ENCODE measurements at regions not wholly inside any gene's neighbourhood (a gene's known extent, or its start where the extent isn't known, plus 50 kb on each side); places are given as distances from the start of the nearest gene placed in this dataset.

DNA sequence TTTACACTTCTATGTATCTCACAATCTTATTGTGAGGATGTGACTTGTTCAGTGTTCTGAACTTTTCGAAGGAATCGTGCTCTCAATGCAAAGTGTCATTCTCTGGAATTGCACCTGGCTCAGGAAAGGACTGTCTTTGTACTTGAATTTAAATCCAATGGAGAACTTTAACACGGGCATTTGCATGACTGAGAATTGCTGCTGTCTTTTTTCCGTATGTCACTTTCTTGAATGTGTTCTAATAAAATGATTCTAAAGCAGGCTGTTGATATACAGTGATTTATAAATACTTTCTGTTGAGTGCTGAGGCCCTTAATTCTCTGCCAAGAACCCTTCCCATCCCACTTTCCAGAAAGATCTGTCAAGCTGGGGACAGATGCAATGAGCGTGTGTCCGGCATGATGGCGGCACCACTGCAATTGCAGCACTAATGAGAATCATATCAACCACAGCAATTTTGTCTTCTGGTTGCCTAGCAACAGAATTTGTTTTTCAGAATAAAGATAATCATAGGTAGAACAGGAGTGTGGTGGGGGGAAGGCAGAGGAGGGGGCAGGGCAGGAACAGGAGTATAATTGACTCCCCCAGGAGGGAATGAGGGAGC is 210.6 kb upstream of the UMPS start:
- DNase-seq (ENCODE audit: low read depth in 1 of 2, low spot score in 1 of 2), result no peak

DNA sequence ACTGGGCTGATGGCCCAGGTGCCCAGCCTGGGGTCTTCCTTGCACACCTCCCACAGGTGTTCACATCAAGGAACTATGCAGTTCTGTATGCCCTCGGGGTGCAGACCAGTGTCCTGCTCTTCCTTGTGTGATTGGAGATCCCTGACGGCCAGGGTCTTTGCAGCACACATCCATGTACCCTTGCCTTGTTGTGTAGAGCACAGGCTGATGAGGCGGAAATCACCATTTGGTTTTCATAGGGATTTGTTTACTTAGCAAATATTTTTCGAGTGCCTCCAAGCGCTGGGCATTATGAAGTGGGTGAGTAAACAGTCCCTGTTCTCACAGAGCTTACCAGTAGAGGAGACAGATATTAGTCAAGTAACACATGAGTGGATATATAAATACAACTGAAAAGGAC is 209.3 kb upstream of the UMPS start:
- no peak for DNase-seq (ENCODE audit: low read depth in 1 of 2, low spot score in 1 of 2)

DNA sequence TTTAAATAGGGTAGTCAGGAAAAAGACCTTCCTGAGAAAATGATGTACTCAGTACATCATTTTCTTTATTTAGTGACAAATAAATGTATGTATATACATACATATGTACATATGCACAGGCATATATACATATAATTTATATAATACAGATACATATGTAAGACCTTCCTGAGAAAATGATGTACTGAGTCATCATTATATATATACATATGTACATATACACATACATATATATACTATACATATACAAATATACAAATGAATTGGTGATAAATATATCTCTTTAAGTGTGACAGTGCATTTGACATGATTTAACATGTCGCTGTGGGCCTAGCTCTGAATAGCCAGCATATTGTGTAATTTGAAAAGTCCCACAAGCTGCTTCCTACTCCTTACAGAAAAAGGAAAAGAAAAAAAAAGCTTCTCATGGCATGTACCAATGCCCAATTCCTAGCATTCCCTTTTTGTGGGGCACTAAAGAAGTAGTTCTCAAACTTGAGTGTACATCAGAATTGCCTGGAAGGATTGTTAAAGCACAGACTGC is 208.1 kb upstream of the UMPS start:
- no peak for DNase-seq (ENCODE audit: low read depth in 1 of 2, low spot score in 1 of 2)

DNA sequence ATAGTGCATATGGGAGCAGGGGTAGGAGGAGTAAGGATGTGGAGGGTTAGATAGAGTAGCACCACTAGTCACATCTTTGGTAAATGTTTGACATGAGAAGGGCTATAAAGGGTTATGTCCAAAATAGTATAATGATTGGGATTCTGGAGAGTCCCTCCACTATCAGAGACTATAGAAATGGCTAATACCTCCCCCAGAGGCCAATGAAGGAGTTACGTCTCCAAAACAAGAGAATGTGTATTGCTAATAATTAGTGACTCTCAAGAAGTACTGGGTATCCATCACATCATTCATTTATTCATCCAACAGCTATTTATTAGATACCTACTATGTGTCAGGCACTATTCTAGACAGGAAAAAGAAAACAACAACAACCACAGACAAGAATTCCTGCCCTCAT is 203.7 kb upstream of the UMPS start:
- no peak for DNase-seq (ENCODE audit: low read depth in 1 of 2, low spot score in 1 of 2)

DNA sequence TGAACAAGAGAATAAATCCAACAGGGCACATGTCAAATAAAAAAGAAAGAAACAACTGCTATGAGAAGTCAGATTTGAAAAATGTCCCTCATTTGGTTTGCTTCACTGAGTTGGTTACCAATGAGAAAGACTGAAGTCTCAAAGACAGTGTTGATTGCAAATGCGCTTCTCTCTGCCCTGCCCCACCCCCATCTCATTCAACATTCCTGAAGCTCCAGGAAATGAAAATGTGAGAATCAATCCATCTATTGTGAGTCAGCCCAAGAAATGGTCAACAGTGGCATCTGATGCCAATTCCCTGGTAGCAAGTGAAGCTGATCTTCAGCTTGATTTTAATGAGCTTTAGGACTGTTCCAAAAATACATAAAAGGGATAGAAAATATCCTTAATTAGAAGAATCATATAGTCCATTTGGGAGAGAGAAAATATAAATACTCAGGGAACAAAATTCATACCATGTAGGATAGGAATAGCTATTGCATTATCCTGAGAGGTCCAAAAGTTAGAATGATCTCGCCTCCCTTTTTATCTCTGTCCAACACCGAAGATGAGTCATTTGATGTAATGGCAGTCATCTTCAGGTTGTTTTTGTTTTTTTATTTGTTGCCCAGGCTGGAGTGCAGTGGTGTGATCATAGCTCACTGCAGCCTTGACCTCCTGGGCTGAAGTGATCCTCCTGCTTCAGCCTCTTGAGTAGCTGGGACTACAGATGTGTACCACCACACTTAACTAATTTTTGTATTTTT is 200.3 kb upstream of the UMPS start:
- no peak for DNase-seq (ENCODE audit: low read depth in 1 of 2, low spot score in 1 of 2)

DNA sequence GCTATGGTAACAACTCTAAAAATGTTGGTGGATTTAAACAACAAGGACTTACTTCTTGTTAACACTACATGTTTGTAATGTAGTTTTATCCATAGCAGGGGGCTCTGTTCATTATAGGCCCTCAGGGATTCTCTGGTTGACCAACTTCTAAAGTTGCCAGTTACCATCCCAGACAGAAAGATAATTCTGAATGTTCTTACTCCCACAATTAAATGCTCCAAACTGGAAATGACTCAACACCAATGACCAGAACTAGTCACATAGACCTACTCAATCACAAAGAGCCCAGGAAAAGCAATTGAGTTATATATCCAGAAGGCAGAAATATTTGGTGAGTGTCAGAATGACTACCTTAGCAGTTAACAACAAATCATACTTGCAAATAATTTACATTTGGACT is 199.3 kb upstream of the UMPS start:
- no peak for DNase-seq (ENCODE audit: low read depth in 1 of 2, low spot score in 1 of 2)

DNA sequence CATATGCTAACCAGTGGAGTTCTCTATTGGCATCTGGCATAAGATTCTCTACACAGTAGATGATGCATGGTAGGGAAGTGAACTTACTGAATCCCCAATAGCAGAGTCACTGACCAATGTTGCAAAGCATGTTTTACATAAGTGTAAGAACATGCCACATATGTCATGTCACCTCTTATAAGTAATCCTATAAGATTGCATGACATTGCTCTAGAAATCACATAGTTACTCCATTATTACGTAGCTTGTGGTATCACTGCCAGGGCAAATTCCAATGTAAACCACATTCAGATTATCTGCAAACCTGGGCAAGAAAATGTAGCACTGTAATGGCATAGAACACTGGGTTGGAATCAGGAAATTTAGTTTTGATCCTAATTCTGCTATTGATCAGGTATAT is 198.2 kb upstream of the UMPS start:
- no peak for DNase-seq (ENCODE audit: low read depth in 1 of 2, low spot score in 1 of 2)

DNA sequence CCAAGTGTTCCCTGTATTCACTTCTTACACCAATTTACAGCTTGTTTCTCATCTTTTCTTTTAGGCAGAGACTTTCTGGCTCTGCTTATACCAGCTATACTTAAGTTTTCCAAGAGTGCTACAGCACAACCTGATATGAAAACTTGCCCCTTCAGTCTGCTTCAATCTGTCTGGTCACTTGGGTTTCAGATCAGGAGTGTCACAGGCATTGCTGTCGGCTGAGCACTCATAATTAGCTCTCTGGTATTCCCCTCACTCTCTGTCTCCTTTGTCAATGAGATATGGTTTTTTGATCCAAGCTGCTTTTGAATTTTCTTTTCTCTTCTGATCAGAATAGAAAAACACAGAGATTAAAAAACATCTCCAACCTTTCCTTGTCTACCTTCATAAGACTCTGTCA is 194.9 kb upstream of the UMPS start:
- DNase-seq (ENCODE audit: low read depth in 1 of 2, low spot score in 1 of 2), result no peak

DNA sequence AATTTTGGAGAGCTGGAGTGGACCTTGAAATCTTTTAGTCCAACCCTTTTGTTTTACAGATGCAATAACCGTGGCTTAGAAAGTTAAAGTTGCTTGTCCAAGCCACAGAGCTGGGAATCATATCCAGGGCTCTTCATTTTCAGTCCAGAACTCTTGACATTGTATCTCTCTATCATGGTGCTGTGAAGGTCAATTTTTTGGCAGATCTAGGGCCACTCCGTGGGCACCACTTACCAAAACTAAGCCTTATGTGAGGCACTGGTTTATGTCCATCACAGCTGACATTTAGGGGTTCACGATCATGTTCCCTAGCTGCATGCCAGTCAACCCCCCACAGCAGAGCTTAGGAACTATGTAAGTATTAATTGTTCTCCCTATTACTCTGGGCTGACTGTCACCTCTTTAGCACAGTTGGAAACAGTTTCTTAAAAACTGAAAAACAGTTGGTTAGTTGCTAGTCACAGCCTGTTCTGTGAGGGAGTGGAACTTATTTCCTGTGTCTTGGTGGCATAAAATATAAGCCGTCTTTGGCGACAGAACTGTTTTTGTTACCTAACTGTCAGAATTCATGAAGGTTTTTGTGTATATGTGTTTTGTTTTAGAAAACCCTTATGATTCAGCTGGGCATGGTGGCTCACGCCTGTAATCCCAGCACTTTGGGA is 189.6 kb upstream of the UMPS start:
- no peak for DNase-seq (ENCODE audit: low read depth in 1 of 2, low spot score in 1 of 2)

DNA sequence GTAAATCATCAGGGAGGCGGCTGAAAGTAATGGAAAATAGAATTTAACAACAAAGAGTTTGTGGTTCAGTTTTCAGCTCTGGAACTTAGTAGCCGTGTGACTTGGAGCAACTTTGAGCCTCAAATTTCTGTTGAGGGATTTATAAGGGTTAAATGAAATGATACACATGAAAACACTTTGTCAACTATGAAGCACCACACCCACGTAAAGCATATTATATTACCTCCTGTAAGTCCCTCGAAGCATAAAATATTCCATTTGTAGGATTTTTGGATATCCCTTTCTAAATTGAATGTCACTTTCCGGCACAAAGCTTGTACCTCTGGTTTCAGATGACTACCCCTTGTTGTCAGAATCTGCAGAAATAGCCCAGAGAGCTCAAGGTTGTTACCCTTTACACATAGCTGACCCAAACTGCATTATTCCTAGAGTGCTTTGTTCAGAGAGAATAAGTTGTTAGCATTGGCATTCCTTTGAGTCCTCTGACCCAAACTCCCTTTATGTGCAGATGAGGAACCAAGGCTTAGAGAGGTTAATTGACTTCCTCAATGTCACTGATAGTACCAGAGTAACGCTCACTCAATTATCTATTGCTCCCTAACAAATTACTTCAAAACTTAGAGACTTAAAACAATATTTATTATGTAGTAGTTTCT is 187.9 kb upstream of the UMPS start:
- no peak for DNase-seq (ENCODE audit: low read depth in 1 of 2, low spot score in 1 of 2)

DNA sequence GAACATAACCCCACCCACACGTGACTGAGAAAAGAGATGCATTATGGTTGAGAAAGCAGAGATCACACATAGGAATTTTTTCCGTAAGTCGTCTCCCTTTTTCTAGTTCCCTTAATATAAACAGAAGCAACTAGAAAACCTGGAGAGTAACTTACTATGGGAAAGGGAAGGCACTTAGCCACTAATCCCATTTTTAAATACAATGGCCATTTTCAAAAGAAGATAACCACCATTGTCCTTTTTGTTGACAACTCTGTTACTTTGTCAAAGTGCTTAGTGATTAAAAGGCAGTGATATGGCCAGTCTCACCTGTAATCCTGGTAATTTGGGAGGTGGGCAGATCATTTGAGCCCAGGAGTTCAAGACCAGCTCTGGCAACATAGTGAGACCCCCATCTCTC is 184.4 kb upstream of the UMPS start:
- no peak for DNase-seq (ENCODE audit: low read depth in 1 of 2, low spot score in 1 of 2)

DNA sequence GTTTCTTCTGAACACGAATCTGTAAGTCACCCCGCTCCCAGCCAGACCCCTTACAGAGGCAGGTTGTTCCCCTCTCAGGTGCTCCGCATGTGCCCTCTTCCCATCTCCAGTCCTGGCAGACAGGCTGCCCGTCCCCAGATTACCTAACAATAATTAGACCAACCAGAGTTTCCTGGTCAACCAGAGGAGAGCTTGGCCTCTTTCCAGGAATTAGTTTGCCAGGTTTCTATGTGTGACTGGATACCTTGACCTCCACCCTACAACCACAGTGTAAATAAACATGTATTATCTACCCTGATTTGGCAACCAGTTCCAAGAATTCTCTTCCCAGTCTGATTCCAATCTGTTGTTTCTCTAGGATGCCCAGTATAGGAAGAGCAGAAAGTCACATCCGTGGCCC is 178.0 kb upstream of the UMPS start:
- DNase-seq (ENCODE audit: low read depth in 1 of 2, low spot score in 1 of 2), result no peak

DNA sequence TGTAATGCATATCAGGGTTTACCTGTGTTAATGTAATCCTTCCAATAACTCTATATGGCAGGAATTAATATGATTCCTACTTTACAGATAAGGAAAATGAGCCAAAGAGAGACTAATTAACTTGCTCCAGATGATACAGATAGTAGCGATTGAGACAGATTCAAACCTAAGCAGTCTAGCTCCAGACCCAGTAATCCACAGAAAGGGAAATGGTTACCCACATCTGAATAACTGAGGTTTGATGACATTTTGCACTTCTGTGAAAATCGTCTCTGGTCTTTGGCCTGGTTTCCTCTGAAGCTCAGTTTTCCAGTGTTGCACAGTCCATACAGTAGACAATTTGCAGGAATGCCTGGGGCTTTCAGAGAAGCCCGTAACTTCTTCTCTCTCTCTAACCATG is 177.1 kb upstream of the UMPS start:
- no peak for DNase-seq (ENCODE audit: low read depth in 1 of 2, low spot score in 1 of 2)

DNA sequence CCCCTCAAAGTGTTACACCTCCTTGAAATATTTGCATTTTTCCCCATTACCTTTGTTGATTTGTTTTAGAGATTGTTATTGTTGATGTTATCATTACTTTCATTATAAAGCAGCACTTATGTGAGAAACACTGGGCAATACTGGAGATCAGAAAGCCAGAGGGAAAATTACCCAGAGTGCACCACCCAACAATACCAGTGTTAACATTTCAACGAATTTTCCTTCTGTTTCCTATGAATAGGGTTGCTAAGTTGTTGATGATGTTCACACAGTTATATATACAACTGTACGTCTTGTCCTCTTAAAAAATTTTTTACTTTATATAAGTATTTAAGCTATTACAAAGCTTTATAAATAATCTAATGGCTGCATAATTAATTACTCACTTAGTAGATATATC is 173.6 kb upstream of the UMPS start:
- no peak for DNase-seq (ENCODE audit: low read depth in 1 of 2, low spot score in 1 of 2)

DNA sequence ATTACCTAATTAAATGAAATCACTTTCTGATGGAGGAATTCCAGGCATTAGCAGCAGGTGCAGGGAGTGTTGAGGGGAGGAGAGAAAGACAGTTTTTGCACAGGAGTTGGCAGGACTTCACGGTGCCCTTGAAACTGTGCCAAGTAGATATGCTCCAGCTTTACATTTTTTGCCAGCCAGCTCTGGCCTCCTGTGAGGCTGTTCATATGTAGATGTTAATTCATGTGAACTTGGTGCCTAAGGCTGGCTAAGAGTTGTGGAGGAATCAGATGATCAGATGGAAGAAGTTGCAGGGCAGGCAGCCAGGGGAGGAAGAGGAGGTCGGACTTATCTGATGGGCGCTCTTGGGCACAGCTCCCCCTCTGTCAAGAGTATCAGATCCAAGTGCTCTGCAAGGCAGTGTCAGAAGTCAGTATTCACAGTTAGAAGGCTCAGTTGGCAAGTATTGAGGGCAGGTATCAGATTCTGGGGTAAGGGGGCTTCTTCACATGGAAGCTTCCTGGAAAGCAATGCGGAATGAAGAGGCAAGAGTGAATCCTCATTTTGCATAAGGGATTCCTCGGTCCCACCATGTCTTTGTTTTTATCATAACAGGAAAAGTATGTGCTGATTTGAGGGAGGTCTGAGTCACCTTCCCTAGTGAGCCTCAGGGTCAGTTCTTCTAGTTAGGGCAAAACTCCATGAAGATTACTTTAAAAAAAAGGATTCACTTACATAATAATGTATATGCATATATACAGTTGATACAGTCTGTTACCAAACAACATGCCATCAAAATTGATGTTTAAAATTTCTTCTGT is 172.6 kb upstream of the UMPS start:
- no peak for DNase-seq (ENCODE audit: low read depth in 1 of 2, low spot score in 1 of 2)

DNA sequence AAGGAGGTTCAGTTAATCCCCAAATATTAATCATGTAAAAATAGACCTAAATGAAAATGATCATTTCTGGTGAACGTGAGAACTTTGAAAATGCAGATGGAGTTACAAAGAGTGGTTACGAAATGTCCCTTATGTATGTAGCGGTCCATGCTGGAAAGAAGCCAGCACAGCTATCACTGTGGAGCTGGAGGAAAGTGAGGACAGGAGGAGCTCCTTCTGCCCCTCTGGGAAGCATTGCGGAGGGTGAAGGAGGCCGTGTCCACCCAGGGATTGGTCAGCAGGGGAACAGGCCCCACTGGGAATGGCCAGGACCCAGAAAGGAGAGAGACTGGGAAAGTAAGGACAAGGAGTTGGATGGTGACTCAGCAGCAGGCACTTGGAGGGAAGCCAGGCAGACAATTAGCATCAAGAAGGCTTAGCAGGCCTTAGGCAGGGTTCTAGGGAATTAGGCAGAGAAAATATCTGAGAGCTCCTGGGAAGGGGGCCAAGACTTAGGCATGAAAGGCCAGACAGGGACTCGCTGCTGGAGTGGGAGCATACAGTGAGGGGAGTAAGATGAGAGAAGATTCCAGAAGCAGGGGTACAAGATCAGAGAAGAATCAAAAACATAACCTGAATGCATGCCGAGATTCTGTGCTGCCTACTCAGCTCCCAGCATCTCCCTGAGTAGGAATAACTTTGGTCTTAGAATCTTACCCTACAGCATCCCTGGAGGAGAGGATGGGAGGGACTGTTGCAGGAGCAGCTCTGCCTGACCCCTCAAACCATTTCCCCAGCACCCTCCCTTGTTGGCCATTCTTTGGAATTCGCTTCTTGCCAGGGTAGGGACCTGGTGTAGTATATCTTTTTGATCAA is 171.0 kb upstream of the UMPS start:
- no peak for DNase-seq (ENCODE audit: low read depth in 1 of 2, low spot score in 1 of 2)

DNA sequence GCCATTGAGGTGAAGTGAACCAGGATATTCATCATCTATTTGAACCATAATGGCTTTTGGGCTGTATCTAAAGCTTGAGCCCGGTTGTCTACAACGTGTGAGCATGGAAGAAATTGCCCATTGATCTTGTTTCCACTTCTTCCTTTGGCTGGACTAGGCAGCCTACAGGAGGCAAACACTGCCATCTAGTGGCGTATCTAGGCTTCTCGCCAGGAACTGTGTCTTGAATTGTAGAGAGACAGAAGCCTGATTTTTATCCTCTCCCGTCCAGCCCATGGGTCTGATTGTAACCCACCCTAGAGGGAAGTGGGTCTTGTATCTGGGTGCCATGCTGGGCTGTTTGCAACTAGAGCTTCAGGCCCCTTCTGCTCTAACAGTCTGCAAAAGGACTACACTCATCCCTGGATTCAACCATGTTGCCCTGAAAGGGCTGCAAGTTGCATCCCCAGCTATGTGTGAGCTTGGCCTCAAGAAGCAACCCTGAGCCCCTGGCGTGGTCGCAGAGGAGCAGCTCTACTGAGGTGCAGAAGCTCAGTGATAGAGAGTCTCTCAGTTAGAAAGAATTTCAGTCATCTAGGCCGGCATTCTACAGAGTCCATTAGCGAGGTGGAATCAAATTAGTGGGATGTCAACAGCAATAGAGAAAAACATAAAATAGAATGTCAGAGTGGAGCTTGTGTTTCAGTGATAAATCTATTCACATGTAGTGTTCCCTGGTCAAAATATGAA is 170.2 kb upstream of the UMPS start:
- DNase-seq (ENCODE audit: low read depth in 1 of 2, low spot score in 1 of 2), result peak; percentile 12 to 21

DNA sequence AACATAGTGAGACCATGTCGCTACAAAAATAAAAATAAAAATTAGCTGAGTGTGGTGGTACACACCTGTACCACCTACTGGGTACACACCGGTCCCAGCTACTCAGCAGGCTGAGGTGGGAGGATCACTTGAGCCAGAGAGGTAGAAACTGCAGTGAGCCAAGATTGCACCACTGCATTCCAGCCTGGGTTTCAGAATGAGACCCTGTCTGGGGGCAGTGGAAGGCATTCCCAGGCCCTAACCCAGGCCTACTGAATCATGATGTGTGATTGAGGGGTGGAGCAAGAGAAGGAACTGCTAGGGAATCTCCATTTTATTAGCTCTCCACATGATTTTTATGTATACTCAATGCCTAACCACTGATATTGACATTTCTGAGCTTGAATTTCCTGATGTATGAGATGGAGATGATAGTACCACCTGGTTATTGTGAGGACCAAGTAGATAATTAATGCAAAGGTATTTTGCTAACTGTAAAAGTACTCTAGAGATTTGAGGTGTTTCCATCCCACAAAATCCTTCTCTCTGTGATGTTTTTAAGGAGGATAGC is 169.5 kb upstream of the UMPS start:
- no peak for DNase-seq (ENCODE audit: low read depth in 1 of 2, low spot score in 1 of 2)

DNA sequence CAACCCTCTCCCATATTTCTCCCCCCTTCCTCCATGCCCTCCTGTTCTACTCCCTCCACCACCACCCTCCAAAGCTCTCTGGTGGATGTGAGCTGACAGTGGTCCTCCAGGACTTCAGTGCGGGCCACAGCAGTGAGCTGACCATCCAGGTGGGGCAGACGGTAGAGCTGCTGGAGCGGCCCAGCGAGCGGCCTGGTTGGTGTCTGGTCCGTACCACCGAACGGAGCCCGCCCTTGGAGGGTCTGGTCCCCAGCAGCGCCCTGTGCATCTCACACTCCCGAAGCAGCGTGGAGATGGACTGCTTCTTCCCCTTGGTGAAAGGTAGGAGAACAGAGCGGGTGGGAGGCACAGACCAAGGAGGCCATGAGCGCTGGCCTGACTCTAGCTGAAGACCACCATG is 167.5 kb upstream of the UMPS start:
- DNase-seq (ENCODE audit: low read depth in 1 of 2, low spot score in 1 of 2), result no peak

Data from activated T-helper 1 cell treated with anti-CD3 and anti-CD28 coated beads, Interleukin-2, amount 50 U/mL, for 16 hours (primary cell).